ENCODE measurements at regions not wholly inside any gene's neighbourhood (a gene's known extent, or its start where the extent isn't known, plus 50 kb on each side); places are given as distances from the start of the nearest gene placed in this dataset.

- no peak for DNase-seq (ENCODE audit: low read depth)
These were observed 298.4 kb downstream of the TLE1 start for GRCh38 chr9:81390792-81391456.

DNA sequence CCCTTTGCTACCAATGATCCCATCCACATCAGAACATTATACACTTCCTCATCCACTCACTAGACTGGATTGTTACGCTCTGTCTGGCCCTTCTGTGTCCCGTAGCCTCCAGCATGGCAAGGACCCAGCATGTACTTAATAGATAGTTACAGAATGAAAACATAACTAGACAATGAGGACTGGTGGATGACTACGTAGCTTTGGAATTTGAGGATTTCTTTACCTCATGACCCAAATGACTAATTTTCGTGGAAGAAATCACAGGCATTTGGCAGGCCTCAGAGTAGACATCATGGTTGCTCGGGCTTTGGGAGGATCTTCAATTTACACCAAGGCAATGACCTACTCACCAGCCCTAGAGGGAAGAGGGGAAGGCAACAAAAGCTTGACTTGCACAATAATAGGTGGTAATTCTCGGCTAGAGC lies 299.8 kb downstream of the TLE1 start:
- DNase-seq (ENCODE audit: low read depth) = peak; percentile 99

GRCh38 chr9:81388831-81389230 lies 300.5 kb downstream of the TLE1 start:
- DNase-seq (ENCODE audit: low read depth) = no peak

GRCh38 chr9:81387360-81388106 lies 301.8 kb downstream of the TLE1 start:
- DNase-seq (ENCODE audit: low read depth) = no peak

GRCh38 chr9:81384911-81385310 lies 304.4 kb downstream of the TLE1 start:
- DNase-seq (ENCODE audit: low read depth) = no peak

DNA sequence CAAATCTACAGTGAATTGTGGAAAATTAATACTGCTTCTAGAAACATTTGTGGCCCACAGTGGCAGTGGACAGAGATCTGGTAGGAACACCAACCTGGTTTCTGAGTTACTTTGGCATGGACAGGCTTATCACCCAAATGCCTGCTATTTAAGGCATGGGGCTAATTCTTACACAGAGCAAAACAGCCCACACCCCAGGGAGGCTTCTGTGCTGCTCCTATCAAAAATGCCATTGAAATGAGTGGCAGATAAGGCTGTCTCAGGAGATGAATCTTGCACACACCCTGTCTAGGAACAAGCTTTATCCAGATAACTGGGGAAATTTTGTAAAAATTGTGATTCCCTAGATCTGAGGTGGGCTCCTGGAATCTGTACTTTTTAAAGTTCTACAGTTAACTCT lies 307.1 kb downstream of the TLE1 start:
- no peak for DNase-seq (ENCODE audit: low read depth)

DNA sequence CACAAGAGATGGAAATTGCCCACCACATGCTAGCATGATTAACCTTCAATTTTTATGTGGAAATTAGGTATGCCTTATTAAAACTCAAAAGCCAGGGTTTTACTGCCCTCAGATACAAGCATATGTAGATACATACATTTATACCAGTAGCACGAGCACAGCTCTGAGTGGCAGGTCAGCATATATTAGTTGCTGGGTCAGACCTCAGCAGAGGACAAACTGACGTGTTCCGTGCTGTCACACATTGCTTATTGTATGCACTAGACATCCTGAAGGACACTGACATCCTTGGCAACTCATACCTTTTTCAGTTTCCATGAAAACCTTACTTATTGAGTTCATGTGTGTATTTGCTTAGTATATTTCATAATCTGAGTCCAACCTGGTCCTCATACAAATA lies 307.7 kb downstream of the TLE1 start:
- no peak for DNase-seq (ENCODE audit: low read depth)

- no peak for DNase-seq (ENCODE audit: low read depth)
These were observed 308.6 kb downstream of the TLE1 start for GRCh38 chr9:81380504-81381359.

DNA sequence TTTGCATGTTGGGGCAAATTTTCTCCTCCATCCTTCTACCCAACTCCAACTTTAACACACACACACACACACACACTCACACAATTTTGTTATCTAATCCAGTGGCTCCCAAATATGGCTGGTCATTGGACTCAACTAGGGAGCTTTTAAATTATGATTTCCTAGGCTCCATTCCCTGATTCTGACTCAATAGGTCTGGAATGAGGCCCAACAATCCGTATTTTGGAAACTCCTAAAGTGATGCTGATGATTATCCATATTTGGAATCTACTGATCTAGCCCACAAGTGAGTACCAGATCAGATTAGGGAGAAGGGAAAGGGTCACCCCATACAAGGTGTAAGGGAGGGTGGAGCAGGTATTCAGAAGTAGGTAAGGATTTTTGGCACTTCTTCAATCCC lies 309.7 kb downstream of the TLE1 start:
- no peak for DNase-seq (ENCODE audit: low read depth)

DNA sequence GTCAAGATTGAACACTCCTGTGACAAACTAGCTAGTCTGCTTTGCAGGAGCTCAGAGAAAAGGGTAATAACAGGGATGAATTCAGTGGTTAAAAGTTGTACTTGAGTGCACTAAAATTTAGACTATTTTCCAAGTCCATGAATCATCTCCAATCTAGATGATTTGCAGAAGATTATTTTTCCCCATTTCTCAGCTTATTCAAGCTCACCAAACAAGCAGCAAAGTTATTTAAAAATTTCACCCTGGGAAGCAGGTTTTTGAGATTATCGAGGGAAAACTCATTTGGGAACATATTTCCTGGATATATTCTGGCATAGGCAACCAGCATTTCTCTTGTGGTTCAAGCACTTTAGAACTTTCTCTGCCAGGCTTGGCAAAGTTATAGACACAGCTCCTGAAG lies 311.4 kb downstream of the TLE1 start:
- DNase-seq (ENCODE audit: low read depth) = no peak

GRCh38 chr9:81377320-81377719 lies 312.0 kb downstream of the TLE1 start:
- DNase-seq (ENCODE audit: low read depth) = no peak

DNA sequence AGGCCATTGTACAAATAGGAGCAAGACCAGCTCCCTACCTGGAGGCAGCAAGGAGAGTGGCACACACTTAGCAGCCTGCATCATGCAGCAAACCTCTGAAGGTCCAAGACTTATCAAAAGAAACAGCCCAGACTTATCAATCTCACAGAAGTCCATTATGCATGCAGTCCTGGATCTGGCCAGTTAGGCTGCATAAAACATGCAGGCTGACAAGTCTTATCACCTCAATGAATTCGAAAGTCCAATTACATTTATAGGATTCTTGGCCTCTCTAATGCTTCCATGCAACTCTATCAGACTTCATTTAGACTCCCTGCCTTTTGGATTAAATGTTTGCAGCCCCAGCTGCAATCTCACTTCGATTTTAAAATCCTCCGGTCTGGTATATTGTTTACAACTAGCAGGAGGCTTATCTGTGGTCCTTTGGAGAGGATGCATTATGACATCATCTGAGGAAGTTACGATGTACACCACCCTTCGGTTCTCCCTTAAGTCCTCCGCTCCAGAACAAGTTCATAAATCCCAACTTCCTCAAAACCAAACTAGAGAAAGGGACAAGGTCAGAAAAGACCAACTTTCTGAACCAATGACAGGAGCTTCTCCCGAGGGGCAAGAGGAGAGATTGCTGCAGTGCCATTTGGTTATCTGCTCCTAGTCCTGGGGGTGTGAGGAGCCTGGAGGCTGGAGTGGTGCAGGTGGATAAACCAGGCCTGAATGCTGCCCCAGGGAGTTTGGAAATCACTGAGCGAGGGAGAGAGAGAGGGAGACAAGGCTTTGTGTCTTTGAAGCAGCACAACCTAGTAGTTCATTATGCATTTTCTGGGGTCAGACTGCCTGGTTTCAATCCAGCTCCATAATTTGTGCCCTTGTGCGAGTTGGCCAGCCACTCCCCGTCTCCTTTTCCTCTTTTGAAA lies 313.9 kb downstream of the TLE1 start:
- no peak for DNase-seq (ENCODE audit: low read depth)

DNA sequence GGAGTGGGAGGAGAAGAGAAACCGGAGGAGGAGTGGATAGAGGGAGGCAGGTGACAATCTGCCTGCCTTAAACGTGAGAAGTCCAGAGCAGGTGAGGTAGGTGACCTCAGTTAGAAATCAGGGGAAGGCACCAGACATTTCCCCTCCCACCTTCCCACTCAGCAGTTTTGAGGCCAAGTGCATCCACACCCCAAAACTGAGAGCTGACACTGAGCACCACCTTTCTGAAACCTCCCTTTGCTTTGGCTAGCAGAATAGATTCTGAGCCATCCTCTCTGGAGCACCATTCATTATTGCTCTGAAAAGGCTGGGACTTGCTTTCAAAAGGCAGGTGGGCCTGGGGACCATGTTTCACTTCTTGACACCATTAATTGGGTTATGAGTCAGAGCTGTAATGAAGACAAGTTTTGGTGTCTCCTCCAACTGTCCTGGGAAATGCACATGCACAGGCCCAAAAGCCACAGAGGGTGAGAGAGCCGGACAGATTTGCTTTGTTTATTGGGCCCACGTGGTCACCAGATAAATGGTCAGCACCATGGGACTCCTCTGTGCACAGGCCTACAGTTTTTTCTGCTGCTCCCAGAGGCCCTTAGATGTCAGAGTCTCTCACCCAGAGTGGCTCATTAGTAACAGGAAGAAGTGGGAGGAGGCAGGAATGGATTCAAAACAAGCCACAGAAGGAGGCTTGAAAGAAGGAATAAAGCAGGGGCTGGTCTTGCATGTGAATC lies 314.7 kb downstream of the TLE1 start:
- no peak for DNase-seq (ENCODE audit: low read depth)

- DNase-seq (ENCODE audit: low read depth) = no peak
These were observed 316.1 kb downstream of the TLE1 start for GRCh38 chr9:81373294-81373693.

DNA sequence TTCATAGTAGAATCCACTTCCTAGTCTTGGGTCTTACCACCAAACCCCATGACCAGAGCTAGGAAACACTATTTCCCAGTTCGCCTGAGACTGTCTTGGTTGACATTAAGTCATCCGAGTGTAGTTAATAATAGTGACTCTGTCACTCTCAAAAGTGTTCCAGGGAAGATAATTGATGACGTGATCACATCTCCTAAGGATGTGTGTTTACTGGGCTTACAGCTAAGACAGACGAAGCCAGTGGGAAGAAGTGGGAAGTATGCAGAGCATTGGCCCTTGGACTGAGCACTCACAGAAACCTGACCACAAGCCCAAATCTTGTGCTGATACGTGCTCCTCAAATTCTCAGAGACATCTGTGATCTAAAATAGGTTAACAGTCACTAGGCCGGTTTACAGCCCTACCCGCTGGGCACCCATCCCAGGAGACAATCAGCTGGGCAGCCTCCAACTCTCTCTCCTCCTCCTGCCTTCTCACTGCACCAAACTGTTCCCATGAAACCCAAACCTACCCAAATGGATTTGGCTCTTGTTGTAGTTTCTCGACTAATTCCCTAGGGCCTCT lies 316.6 kb downstream of the TLE1 start:
- DNase-seq (ENCODE audit: low read depth) = no peak

- no peak for DNase-seq (ENCODE audit: low read depth)
These were observed 317.5 kb downstream of the TLE1 start for GRCh38 chr9:81371824-81372223.

- no peak for DNase-seq (ENCODE audit: low read depth)
These were observed 318.7 kb downstream of the TLE1 start for GRCh38 chr9:81370650-81371049.

DNA sequence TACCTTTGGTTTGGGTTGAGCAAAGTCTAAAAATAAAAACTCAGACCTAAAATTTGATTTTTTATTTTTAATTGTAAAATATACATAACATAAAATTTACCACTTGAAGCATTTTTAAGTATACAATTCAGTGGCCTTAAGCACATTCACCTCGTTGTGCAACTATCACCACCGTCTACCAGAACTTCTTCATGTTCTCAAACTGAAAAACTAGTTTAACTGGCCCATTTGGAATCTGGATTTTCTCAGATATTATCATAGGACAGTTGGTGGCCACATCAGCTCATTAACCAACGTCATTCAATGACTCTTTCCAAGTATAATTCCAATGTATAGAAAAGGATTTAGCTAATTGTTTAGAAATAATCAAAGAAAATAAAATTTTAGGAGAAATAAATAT lies 319.3 kb downstream of the TLE1 start:
- no peak for DNase-seq (ENCODE audit: low read depth)

DNA sequence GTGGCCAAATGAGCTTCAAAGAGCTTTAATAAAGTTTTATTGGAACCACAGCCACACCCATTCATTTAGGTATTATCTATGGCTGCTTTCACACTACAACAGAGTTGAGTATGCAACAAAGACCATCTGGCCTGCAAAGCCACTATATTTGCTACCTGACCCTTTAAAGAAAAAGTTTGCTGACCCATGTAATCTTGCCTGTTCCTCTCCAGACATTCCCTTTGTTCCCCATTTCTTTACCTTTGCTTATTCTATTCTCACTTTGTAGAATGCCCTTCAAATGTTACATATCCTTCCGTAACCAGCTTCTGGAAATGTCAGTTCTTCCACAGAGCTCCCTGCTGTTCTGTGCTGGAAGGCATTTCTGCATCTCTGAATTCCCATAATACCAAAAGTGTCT lies 320.2 kb downstream of the TLE1 start:
- no peak for DNase-seq (ENCODE audit: low read depth)

DNA sequence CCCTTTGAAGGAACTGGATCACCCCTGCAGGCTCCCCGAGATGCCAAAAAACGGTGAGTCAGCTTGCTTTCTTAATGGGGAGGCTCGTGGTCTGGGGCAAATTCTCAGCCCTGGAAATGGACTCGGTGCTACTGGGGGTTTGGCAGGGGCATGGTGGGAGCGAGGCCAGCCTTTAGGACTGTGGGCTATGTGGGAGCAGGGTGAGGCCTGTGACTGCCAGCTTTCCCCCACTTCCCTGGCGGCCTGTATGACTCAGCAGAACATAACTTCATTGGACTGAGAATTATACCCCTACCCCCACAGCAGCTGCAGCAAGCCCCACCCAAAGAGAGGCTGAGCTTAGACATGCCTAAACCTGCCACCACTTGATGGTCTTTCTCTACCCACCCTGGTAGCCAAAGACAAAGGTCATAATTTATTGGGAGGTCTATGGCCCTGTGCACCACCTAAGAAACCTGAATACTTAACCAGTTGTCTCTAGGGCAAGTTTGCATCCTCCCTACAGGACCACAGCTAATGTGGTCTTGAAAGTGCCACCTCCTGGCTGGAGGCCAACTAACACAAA lies 325.3 kb downstream of the TLE1 start:
- no peak for DNase-seq (ENCODE audit: low read depth)
